H9 (cell line): ENCODE measurements at regions not wholly inside any gene's neighbourhood (a gene's known extent, or its start where the extent isn't known, plus 50 kb on each side); places are given as distances from the start of the nearest gene placed in this dataset.

Source experiments
- DNase-seq: peaks from one replicate; pipeline ENCODE4 v3.0.0-alpha.2; 2017
- H2AFZ ChIP-seq: one replicate; pipeline ENCODE4 v1.6.1; 2013; ENCODE audit warnings: mild to moderate bottlenecking, low read length, control low read depth, moderate library complexity
- H2AK5ac ChIP-seq: 2 replicates; pipeline ENCODE4 v1.6.1; 2013; ENCODE audit warnings: low read length, control low read depth, mixed read lengths; ENCODE audit not compliant: insufficient read length
- H2BK120ac ChIP-seq: one replicate; pipeline ENCODE4 v1.6.1; 2013; ENCODE audit warnings: low read depth, mild to moderate bottlenecking, low read length, control low read depth, inconsistent platforms; ENCODE audit not compliant: poor library complexity, severe bottlenecking
- H2BK12ac ChIP-seq: 2 replicates; pipeline ENCODE4 v1.6.1; 2013; ENCODE audit warnings: low read length, control low read depth, mixed read lengths, low read depth; ENCODE audit not compliant: insufficient read length
- H2BK15ac ChIP-seq: 2 replicates; pipeline ENCODE4 v1.6.1; 2013; ENCODE audit warnings: low read depth, low read length, control low read depth
- H2BK20ac ChIP-seq: one replicate; pipeline ENCODE4 v1.6.1; 2013; ENCODE audit warnings: low read depth, mild to moderate bottlenecking, low read length, control low read depth, inconsistent platforms; ENCODE audit not compliant: poor library complexity, severe bottlenecking
- H2BK5ac ChIP-seq: 2 replicates; pipeline ENCODE4 v1.6.1; 2013; ENCODE audit warnings: low read length, control low read depth, mixed read lengths; ENCODE audit not compliant: insufficient read length
- H3K14ac ChIP-seq: 2 replicates; pipeline ENCODE4 v1.6.1; 2013; ENCODE audit warnings: low read length, control low read depth; ENCODE audit not compliant: insufficient read depth
- H3K18ac ChIP-seq: 2 replicates; pipeline ENCODE4 v1.6.1; 2013; ENCODE audit warnings: low read depth, mild to moderate bottlenecking, mixed read lengths, low read length, control low read depth; ENCODE audit not compliant: insufficient read length
- H3K23ac ChIP-seq: 2 replicates; pipeline ENCODE4 v1.6.1; 2013; ENCODE audit warnings: low read length, control low read depth, mixed read lengths, low read depth; ENCODE audit not compliant: insufficient read length
- H3K23me2 ChIP-seq: 2 replicates; pipeline ENCODE4 v1.6.1; 2013; ENCODE audit warnings: low read depth, mild to moderate bottlenecking, mixed read lengths, low read length, control low read depth; ENCODE audit not compliant: insufficient read length, poor library complexity, severe bottlenecking
- H3K27ac ChIP-seq: 2 replicates; pipeline ENCODE4 v1.5.1; 2013; ENCODE audit warnings: low read length, control low read depth, mixed read lengths, low read depth; ENCODE audit not compliant: insufficient read length
- H3K27me3 ChIP-seq: 2 replicates; pipeline ENCODE4 v1.6.1; 2013; ENCODE audit warnings: low read length, control low read depth, inconsistent platforms; ENCODE audit not compliant: insufficient read depth
- H3K4ac ChIP-seq: 2 replicates; pipeline ENCODE4 v1.6.1; 2013; ENCODE audit warnings: low read depth, mild to moderate bottlenecking, control low read depth, inconsistent platforms, low read length, moderate library complexity
- H3K4me1 ChIP-seq: 2 replicates; pipeline ENCODE4 v1.6.1; 2013; ENCODE audit warnings: low read length, control low read depth, inconsistent platforms; ENCODE audit not compliant: insufficient read depth
- H3K4me2 ChIP-seq: 2 replicates; pipeline ENCODE4 v1.6.1; 2013; ENCODE audit warnings: low read length, control low read depth, mixed read lengths; ENCODE audit not compliant: insufficient read length, insufficient read depth
- H3K56ac ChIP-seq: 2 replicates; pipeline ENCODE4 v1.6.1; 2013; ENCODE audit warnings: low read depth, mild to moderate bottlenecking, mixed read lengths, low read length, control low read depth; ENCODE audit not compliant: insufficient read length
- H3K79me1 ChIP-seq: 2 replicates; pipeline ENCODE4 v1.6.1; 2013; ENCODE audit warnings: low read depth, mild to moderate bottlenecking, moderate library complexity, low read length, control low read depth, inconsistent platforms; ENCODE audit not compliant: insufficient read depth, poor library complexity, severe bottlenecking
- H3K79me2 ChIP-seq: 2 replicates; pipeline ENCODE4 v1.6.1; 2013; ENCODE audit warnings: low read length, control low read depth, inconsistent platforms; ENCODE audit not compliant: insufficient read depth
- H3K9ac ChIP-seq: 2 replicates; pipeline ENCODE4 v1.6.1; 2013; ENCODE audit warnings: low read length, control low read depth, mixed read lengths; ENCODE audit not compliant: insufficient read length; ENCODE audit errors: extremely low read depth
- H3K9me3 ChIP-seq: one replicate; pipeline ENCODE4 v1.6.1; 2013; ENCODE audit warnings: low read depth, low read length, inconsistent platforms; ENCODE audit not compliant: control insufficient read depth
- H3T11ph ChIP-seq: one replicate; pipeline ENCODE4 v1.6.1; 2013; ENCODE audit warnings: mild to moderate bottlenecking, low read length, control low read depth, inconsistent platforms
- H4K20me1 ChIP-seq: one replicate; pipeline ENCODE4 v1.6.1; 2013; ENCODE audit not compliant: control insufficient read depth, insufficient read length, insufficient read depth
- H4K5ac ChIP-seq: 2 replicates; pipeline ENCODE4 v1.6.1; 2013; ENCODE audit warnings: low read depth, mild to moderate bottlenecking, mixed read lengths, low read length, control low read depth; ENCODE audit not compliant: insufficient read length
- H4K8ac ChIP-seq: replicated peaks from 2 replicates; pipeline ENCODE4 v1.6.1; 2013; ENCODE audit warnings: low read length, control low read depth, mixed read lengths, low read depth; ENCODE audit not compliant: insufficient read length
- H4K91ac ChIP-seq: 2 replicates; pipeline ENCODE4 v1.6.1; 2013; ENCODE audit warnings: low read depth, mild to moderate bottlenecking, moderate library complexity, mixed read lengths, low read length, control low read depth; ENCODE audit not compliant: insufficient read length
- H3K27ac Mint-ChIP-seq, 3 experiments: 2 replicates in 2 of 3; 3 replicates in 1 of 3; pipeline ENCODE4 v1.8.0; 2020 to 2021; ENCODE audit warnings: mixed read lengths in 3 of 3, mild to moderate bottlenecking in 1 of 3, moderate library complexity in 1 of 3
- H3K27me3 Mint-ChIP-seq: 2 replicates; pipeline ENCODE4 v1.8.0; 2021; ENCODE audit warnings: low read depth, mild to moderate bottlenecking, moderate library complexity, mixed read lengths
- H3K36me3 Mint-ChIP-seq, 3 experiments: 2 replicates in 2 of 3; 3 replicates in 1 of 3; pipeline ENCODE4 v1.8.0; 2020 to 2021; ENCODE audit warnings: low read depth in 3 of 3, mixed read lengths in 3 of 3; ENCODE audit not compliant: insufficient read depth in 1 of 3
- H3K4me1 Mint-ChIP-seq, 2 experiments: 2 replicates each; pipeline ENCODE4 v1.8.0; 2020; ENCODE audit warnings: mixed read lengths in 2 of 2
- H3K4me3 Mint-ChIP-seq, 2 experiments: 2 replicates in 1 of 2; 3 replicates in 1 of 2; pipeline ENCODE4 v1.8.0; 2020 to 2021; ENCODE audit warnings: mild to moderate bottlenecking in 2 of 2, mixed read lengths in 2 of 2, moderate library complexity in 1 of 2
- H3K9me3 Mint-ChIP-seq, 2 experiments: 2 replicates in 1 of 2; 3 replicates in 1 of 2; pipeline ENCODE4 v1.8.0; 2020; ENCODE audit warnings: mild to moderate bottlenecking in 2 of 2, mixed read lengths in 2 of 2, moderate library complexity in 1 of 2
- WGBS: extraction: QIAGEN DNeasy Blood & Tissue Kit; methylation state at CpG from one replicate; pipeline ENCODE4 v1.1.7; 2013; ENCODE audit warnings: missing lambda C conversion rate, low lambda C conversion rate, mixed read lengths; ENCODE audit not compliant: insufficient read length; ENCODE audit errors: extremely low coverage; 5-methylcytosine and 5-hydroxymethylcytosine counted together
- TF ChIP-seq, protein P1 (sequence below): fragments of 200-600 bp; sonication (generic); conservative IDR thresholded peaks from 3 replicates; pipeline ENCODE4 v1.8.0; 2021; ENCODE audit warnings: antibody characterized with exemption, mild to moderate bottlenecking

- H2BK5ac ChIP-seq: no peak overlapping the region
- no peak overlapping the region for H2BK12ac ChIP-seq
- H3K23ac ChIP-seq: no peak overlapping the region
- H3K36me3 Mint-ChIP-seq: peaks cover 0 to 9% (median 3%) of the 10 kb centered on the region in 3 experiments; a peak in 4 of 7 replicates
- no peaks in the 10 kb centered on the region for H3K27me3 Mint-ChIP-seq
- no peak overlapping the region for H3K14ac ChIP-seq
- no peak overlapping the region for H3K9ac ChIP-seq
- no peak overlapping the region for H2AFZ ChIP-seq
- no peak overlapping the region for H2AK5ac ChIP-seq
- TF ChIP-seq, protein P1, sequence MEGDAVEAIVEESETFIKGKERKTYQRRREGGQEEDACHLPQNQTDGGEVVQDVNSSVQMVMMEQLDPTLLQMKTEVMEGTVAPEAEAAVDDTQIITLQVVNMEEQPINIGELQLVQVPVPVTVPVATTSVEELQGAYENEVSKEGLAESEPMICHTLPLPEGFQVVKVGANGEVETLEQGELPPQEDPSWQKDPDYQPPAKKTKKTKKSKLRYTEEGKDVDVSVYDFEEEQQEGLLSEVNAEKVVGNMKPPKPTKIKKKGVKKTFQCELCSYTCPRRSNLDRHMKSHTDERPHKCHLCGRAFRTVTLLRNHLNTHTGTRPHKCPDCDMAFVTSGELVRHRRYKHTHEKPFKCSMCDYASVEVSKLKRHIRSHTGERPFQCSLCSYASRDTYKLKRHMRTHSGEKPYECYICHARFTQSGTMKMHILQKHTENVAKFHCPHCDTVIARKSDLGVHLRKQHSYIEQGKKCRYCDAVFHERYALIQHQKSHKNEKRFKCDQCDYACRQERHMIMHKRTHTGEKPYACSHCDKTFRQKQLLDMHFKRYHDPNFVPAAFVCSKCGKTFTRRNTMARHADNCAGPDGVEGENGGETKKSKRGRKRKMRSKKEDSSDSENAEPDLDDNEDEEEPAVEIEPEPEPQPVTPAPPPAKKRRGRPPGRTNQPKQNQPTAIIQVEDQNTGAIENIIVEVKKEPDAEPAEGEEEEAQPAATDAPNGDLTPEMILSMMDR: no peak
- no peaks in the 10 kb centered on the region for H3K23me2 ChIP-seq
- H3K4me2 ChIP-seq: no peak overlapping the region
- H3K4me1 Mint-ChIP-seq: no peaks in the 10 kb centered on the region
- no peaks in the 10 kb centered on the region for H3K27me3 ChIP-seq
- no peak overlapping the region for H4K5ac ChIP-seq
- no peak overlapping the region for H4K91ac ChIP-seq
- H3K4me1 ChIP-seq: no peaks in the 10 kb centered on the region; the same call in 1 of the 2 replicates
- H3K9me3 ChIP-seq: no peaks in the 10 kb centered on the region
- no peak for DNase-seq
- H3K27ac Mint-ChIP-seq: no peak overlapping the region
- H3K56ac ChIP-seq: no peak overlapping the region
- H3K27ac ChIP-seq: no peak overlapping the region
- H2BK120ac ChIP-seq: no peak overlapping the region
- no peak overlapping the region for H2BK15ac ChIP-seq
- no peak overlapping the region for H3K4me3 Mint-ChIP-seq
- H3K18ac ChIP-seq: no peak overlapping the region
- no peak overlapping the region for H2BK20ac ChIP-seq
- no peaks in the 10 kb centered on the region for H4K20me1 ChIP-seq
- no peak overlapping the region for H4K8ac ChIP-seq
- no peaks in the 10 kb centered on the region for H3K79me1 ChIP-seq
- WGBS: no CpG with 5 or more reads among the region's 1 CpG
- no peak overlapping the region for H3T11ph ChIP-seq
- no peak overlapping the region for H3K4ac ChIP-seq
- H3K79me2 ChIP-seq: no peaks in the 10 kb centered on the region
- H3K9me3 Mint-ChIP-seq: peaks cover 6 to 12% of the 10 kb centered on the region in 2 experiments
Measured at GRCh38 chrX:25070038-25070437, 54.3 kb upstream of the ARX start.
